ENCODE measurements at regions not wholly inside any gene's neighbourhood (a gene's known extent, or its start where the extent isn't known, plus 50 kb on each side); places are given as distances from the start of the nearest gene placed in this dataset.
A peak's percentile ranks its signal among the peaks of the same experiment; 100 is the strongest.

GRCh38 chr12:75939016-75939642 is 92.4 kb downstream of the PHLDA1 start:
- no peaks in the 10 kb centered on the region for H3K9me3 ChIP-seq (ENCODE audit: control insufficient read depth, insufficient read depth, low read length)
- H3K9me1 ChIP-seq (ENCODE audit: insufficient read depth, low read length), result peaks cover 4% of the 10 kb centered on the region; the same call in 1 of the 2 replicates
- H2AK9ac ChIP-seq (replicated peaks; ENCODE audit: low read depth, low read length, poor library complexity), result no peak overlapping the region
- ChIA-PET POLR2A (ENCODE audit: unreplicated experiment) (no interaction called here), CTCF (no interaction called here)
- H3K4me1 ChIP-seq (ENCODE audit: control insufficient read depth, insufficient read depth, low read length), result peaks cover 14% of the 10 kb centered on the region
- H2BK120ac ChIP-seq (ENCODE audit: low read depth, low read length), result peak overlapping the region; percentile 95
- H3K4me2 ChIP-seq (ENCODE audit: low read depth, low read length), result peak overlapping the region; percentile 66; the same call in 1 of the 2 replicates
- intact Hi-C loops (cut with micrococcal nuclease), result loop anchor here (5.0 kb wide), 1 partner anchor 88 kb away; no protein-coding TSS in a partner anchor
- H2AFZ ChIP-seq (replicated peaks; ENCODE audit: low read length, poor library complexity), result peak overlapping the region; percentile 76
- peak overlapping the region; percentile 20 for H2AK5ac ChIP-seq (ENCODE audit: low read depth, low read length)
- peak; percentile 32 for DNase-seq
- H3K18ac ChIP-seq (ENCODE audit: low read depth, low read length), result peak overlapping the region; percentile 75; the same call in 1 of the 2 replicates
- dilution Hi-C loops (cut with HindIII; ENCODE audit: low sequenced_read_pairs, unreplicated experiment), result no loop called here
- H2BK5ac ChIP-seq (ENCODE audit: low read depth, low read length, poor library complexity, severe bottlenecking), result peak overlapping the region; percentile 77
- H3K79me1 ChIP-seq (ENCODE audit: low read depth in 1 of 2, low read length in 2 of 2), result peaks cover 0 to 7% of the 10 kb centered on the region in 2 experiments; a peak in 2 of 4 replicates
- no peaks in the 10 kb centered on the region for H4K20me1 ChIP-seq (ENCODE audit: insufficient read depth, low read length)
- H3K23ac ChIP-seq (ENCODE audit: low read depth, low read length), result peak overlapping the region; percentile 93; the same call in 1 of the 2 replicates
- H3K36me3 ChIP-seq (ENCODE audit: control insufficient read depth, insufficient read depth, low read length), result no peaks in the 10 kb centered on the region
- peak overlapping the region; percentile 1; the same call in 1 of the 2 replicates for H3K9ac ChIP-seq (ENCODE audit: low read depth, low read length)
- H2BK20ac ChIP-seq (ENCODE audit: low read depth, low read length), result peak overlapping the region; percentile 91
- in situ Hi-C loops (cut with MboI; ENCODE audit: low sequenced_read_pairs), result no loop called here
- peak overlapping the region; percentile 29; the same call in 2 of the 3 replicates for H2BK15ac ChIP-seq (ENCODE audit: low read depth, low read length)
- H3K27me3 ChIP-seq (ENCODE audit: control insufficient read depth, insufficient read depth, low read length), result no peaks in the 10 kb centered on the region
- no TSS peak for BruUV-seq (replicated peaks)
- WGBS, 2 experiments (ENCODE audit: extremely low coverage in 2 of 2, insufficient read length in 1 of 2), result 56% methylated on average over 3 of the region's 5 CpGs; no CpG with 5 or more reads in 1 of the 2 experiments
- no peak for TF ChIP-seq MAZ (IDR thresholded peaks at IDR 0.05; ENCODE audit: borderline replicate concordance, low read depth, low read length)
- no peak for TF ChIP-seq MXI1 (IDR thresholded peaks at IDR 0.05; ENCODE audit: borderline replicate concordance, low read depth, low read length)
- no peak for TF ChIP-seq RFX5 (IDR thresholded peaks at IDR 0.05; ENCODE audit: low read depth, low read length)
- no peak for TF ChIP-seq NFE2L2 (IDR thresholded peaks at IDR 0.05; ENCODE audit: low read depth, low read length)
- TF ChIP-seq RAD21 (IDR thresholded peaks at IDR 0.05; ENCODE audit: low read length), result no peak
- TF ChIP-seq, protein P1, sequence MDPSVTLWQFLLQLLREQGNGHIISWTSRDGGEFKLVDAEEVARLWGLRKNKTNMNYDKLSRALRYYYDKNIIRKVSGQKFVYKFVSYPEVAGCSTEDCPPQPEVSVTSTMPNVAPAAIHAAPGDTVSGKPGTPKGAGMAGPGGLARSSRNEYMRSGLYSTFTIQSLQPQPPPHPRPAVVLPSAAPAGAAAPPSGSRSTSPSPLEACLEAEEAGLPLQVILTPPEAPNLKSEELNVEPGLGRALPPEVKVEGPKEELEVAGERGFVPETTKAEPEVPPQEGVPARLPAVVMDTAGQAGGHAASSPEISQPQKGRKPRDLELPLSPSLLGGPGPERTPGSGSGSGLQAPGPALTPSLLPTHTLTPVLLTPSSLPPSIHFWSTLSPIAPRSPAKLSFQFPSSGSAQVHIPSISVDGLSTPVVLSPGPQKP (IDR thresholded peaks at IDR 0.05; ENCODE audit: borderline replicate concordance, low read depth, low read length), result no peak
- no peak for TF ChIP-seq SMC3 (IDR thresholded peaks at IDR 0.05; ENCODE audit: low read depth, low read length)
- no peak for TF ChIP-seq CTCF (conservative IDR thresholded peaks at IDR 0.05; ENCODE audit: low read depth, low read length)
- no peak for TF ChIP-seq MAFK (IDR thresholded peaks at IDR 0.05; ENCODE audit: low read depth, low read length)
- TF ChIP-seq CHD1 (IDR thresholded peaks at IDR 0.05; ENCODE audit: low read depth, low read length), result no peak
- TF ChIP-seq FOS (IDR thresholded peaks at IDR 0.05; ENCODE audit: low read depth, low read length), result no peak
- H3K27ac ChIP-seq (ENCODE audit: insufficient read depth, low read length), result peak overlapping the region; percentile 9
- H3K56ac ChIP-seq (ENCODE audit: extremely low read depth, insufficient read depth, low read length), result peak overlapping the region; percentile 40
- H3K14ac ChIP-seq (replicated peaks; ENCODE audit: low read depth, low read length), result peak overlapping the region; percentile 74
- peak overlapping the region; percentile 87 for H4K5ac ChIP-seq (ENCODE audit: low read depth, low read length)
- no peak overlapping the region; the same call in 1 of the 2 replicates for H3K4me3 ChIP-seq (ENCODE audit: insufficient read depth, low read depth, low read length)
- H4K91ac ChIP-seq (ENCODE audit: insufficient read depth, low read depth, low read length), result peak overlapping the region; percentile 73
- no peak for ATAC-seq (ENCODE audit: low read depth)
- H3K4ac ChIP-seq (ENCODE audit: low read depth, low read length), result peak overlapping the region; percentile 81
- H4K8ac ChIP-seq (ENCODE audit: low read depth in 2 of 2, low read length in 2 of 2), result peak overlapping the region; percentile 46 to 97
